Ovary (tissue), 7 donors: ENCODE measurements at regions not wholly inside any gene's neighbourhood (a gene's known extent, or its start where the extent isn't known, plus 50 kb on each side); places are given as distances from the start of the nearest gene placed in this dataset.
"Not testable (repeated sequence)": the region's sequence is repeated elsewhere in the genome, so short reads cannot be mapped to it uniquely, and the experiment has no call there.

Source experiments
- DNase-seq, 5 donors: peaks; one replicate each; pipeline ENCODE4 v3.0.0-alpha.2; 2019 to 2020
- H3K27ac ChIP-seq, 2 donors: fragments of 200-600 bp; one replicate each; pipeline versions ENCODE4 v1.5.1 to v1.8.0; 2019 to 2022
- H3K27me3 ChIP-seq: fragments of 200-600 bp; one replicate; pipeline ENCODE4 v1.8.0; 2022
- H3K36me3 ChIP-seq: fragments of 200-600 bp; sonication (generic); one replicate; pipeline ENCODE4 v1.5.1; 2019
- H3K4me1 ChIP-seq: one replicate; pipeline ENCODE4 v1.8.1; 2013; ENCODE audit warnings: mild to moderate bottlenecking, moderate library complexity; ENCODE audit not compliant: insufficient read depth
- H3K4me3 ChIP-seq: fragments of 200-600 bp; sonication (generic); one replicate; pipeline ENCODE4 v1.5.1; 2017
- H3K9me3 ChIP-seq, 2 donors: fragments of 200-600 bp in 1 of 2; sonication (generic) in 1 of 2; one replicate each; pipeline versions ENCODE4 v1.5.1 to v1.8.1; 2013 to 2019; ENCODE audit warnings: mild to moderate bottlenecking in 1 of 2, moderate library complexity in 1 of 2
- EP300 ChIP-seq: sonication (generic); formaldehyde crosslinking; IDR thresholded peaks from one replicate; pipeline ENCODE4 v1.6.1; 2017; ENCODE audit warnings: antibody characterized with exemption
- POLR2A ChIP-seq: fragments of 450-650 bp; IDR thresholded peaks from one replicate; pipeline ENCODE4 v1.6.1; 2017; ENCODE audit warnings: antibody characterized with exemption, mild to moderate bottlenecking, moderate library complexity
- WGBS, 3 donors: extraction: QIAGEN DNeasy Blood & Tissue Kit in 1 of 3; methylation state at CpG; one replicate each; pipeline versions ENCODE4 v1.1.5 to v1.1.7; 2013 to 2017; 5-methylcytosine and 5-hydroxymethylcytosine counted together
- intact Hi-C, 4 donors: fragments of 100-400 bp; cut with DNase I; formaldehyde crosslinking; loops; one replicate each; pipeline versions ENCODE4 v1.11.0 to v1.15.1; 2022 to 2023
- TF ChIP-seq, protein P1 (sequence below), 3 donors: fragments of 450-650 bp in 2 of 3; fragments of 200-600 bp in 1 of 3; IDR thresholded peaks; one replicate each; pipeline versions ENCODE4 v1.5.1 to v1.8.0; 2016 to 2022; ENCODE audit warnings: antibody characterized with exemption in 3 of 3, mild to moderate bottlenecking in 1 of 3
- donor health status: DM: no; HTN: no; CAD: no; lungs with moderate emphysema.
- donor health status: DM: no; HTN: no; CAD: no.
- donor health status: Bipolar disorder and iron deficiency.
- donor health status: DM: no; HTN: no; CAD: no.
- donor health status: DM: yes; HTN: yes; CAD: no.

DNA sequence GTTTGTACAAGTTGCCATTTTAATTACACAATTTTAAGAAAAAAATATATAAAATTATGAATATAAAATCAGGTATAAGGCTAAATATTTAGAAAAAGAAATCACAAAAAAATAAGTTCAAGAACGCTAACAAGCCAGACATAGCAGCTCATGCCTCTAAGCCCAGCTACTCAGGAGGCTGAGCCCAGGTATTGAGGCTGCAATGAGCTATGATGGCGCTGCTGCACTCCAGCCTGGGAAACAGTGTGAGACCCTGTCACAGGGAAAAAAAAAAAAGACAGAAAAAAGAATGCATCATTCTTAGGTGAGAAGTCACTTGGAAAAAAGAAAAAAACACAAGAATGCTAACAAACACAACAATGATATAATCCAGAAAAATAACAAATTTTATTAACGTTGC is 112.3 kb upstream of the PRDX6 start:
- no peaks in the 10 kb centered on the region for H3K4me1 ChIP-seq
- H3K36me3 ChIP-seq, result no peaks in the 10 kb centered on the region
- H3K4me3 ChIP-seq, result no peak overlapping the region
- H3K27me3 ChIP-seq, result no peaks in the 10 kb centered on the region
- no peak overlapping the region for H3K27ac ChIP-seq
- TF ChIP-seq POLR2A (no peak), EP300 (no peak)
- TF ChIP-seq, protein P1, sequence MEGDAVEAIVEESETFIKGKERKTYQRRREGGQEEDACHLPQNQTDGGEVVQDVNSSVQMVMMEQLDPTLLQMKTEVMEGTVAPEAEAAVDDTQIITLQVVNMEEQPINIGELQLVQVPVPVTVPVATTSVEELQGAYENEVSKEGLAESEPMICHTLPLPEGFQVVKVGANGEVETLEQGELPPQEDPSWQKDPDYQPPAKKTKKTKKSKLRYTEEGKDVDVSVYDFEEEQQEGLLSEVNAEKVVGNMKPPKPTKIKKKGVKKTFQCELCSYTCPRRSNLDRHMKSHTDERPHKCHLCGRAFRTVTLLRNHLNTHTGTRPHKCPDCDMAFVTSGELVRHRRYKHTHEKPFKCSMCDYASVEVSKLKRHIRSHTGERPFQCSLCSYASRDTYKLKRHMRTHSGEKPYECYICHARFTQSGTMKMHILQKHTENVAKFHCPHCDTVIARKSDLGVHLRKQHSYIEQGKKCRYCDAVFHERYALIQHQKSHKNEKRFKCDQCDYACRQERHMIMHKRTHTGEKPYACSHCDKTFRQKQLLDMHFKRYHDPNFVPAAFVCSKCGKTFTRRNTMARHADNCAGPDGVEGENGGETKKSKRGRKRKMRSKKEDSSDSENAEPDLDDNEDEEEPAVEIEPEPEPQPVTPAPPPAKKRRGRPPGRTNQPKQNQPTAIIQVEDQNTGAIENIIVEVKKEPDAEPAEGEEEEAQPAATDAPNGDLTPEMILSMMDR (IDR thresholded peaks at IDR 0.05), result no peak
- DNase-seq, result no peak
- 54 to 71% (median 56%) methylated on average over 3 of the region's 3 CpGs for WGBS, 3 donors
- intact Hi-C loops, result no loop called here
- H3K9me3 ChIP-seq, result no peaks in the 10 kb centered on the region

- no peaks in the 10 kb centered on the region for H3K27me3 ChIP-seq
- intact Hi-C loops, result no loop called here
Observed at GRCh38 chr1:173365341-173365740, 111.8 kb upstream of the PRDX6 start.

GRCh38 chr1:173367136-173367535 is 110.0 kb upstream of the PRDX6 start:
- TF ChIP-seq POLR2A, result no peak
- TF ChIP-seq, protein P1 (IDR thresholded peaks at IDR 0.05), result no peak
- no peak for TF ChIP-seq EP300
- intact Hi-C loops, result no loop called here
- H3K4me1 ChIP-seq, result no peaks in the 10 kb centered on the region
- H3K36me3 ChIP-seq, result no peaks in the 10 kb centered on the region
- no peak overlapping the region for H3K27ac ChIP-seq
- no peaks in the 10 kb centered on the region for H3K9me3 ChIP-seq
- WGBS, 3 donors, result 82 to 89% (median 85%) methylated on average over 6 of the region's 6 CpGs
- DNase-seq, result no peak
- no peak overlapping the region for H3K4me3 ChIP-seq
- no peaks in the 10 kb centered on the region for H3K27me3 ChIP-seq

More at GRCh38 chr1:173365341-173365740, 111.8 kb upstream of the PRDX6 start:
- no peak for DNase-seq
- no peaks in the 10 kb centered on the region for H3K36me3 ChIP-seq
- H3K27ac ChIP-seq, result no peak overlapping the region
- TF ChIP-seq EP300, result no peak
- TF ChIP-seq POLR2A, result no peak
- TF ChIP-seq, protein P1 (IDR thresholded peaks at IDR 0.05), result no peak
- 85 to 87% (median 86%) methylated on average over 1 of the region's 1 CpG for WGBS, 3 donors
- no peaks in the 10 kb centered on the region for H3K9me3 ChIP-seq
- H3K4me1 ChIP-seq, result no peaks in the 10 kb centered on the region
- H3K4me3 ChIP-seq, result no peak overlapping the region

GRCh38 chr1:173370586-173370985 is 106.5 kb upstream of the PRDX6 start:
- H3K36me3 ChIP-seq, H3K27ac ChIP-seq, H3K4me3 ChIP-seq, H3K4me1 ChIP-seq, DNase-seq, H3K27me3 ChIP-seq, H3K9me3 ChIP-seq, intact Hi-C loops: not testable (repeated sequence)
- 62 to 89% (median 89%) methylated on average over 3 of the region's 3 CpGs for whole genome bisulfite sequencing, 3 donors

GRCh38 chr1:173376065-173376464 is 101.1 kb upstream of the PRDX6 start:
- H3K27ac ChIP-seq, intact Hi-C loops: not testable (repeated sequence)
- WGBS, 3 donors, result 86 to 94% (median 89%) methylated on average over 1 of the region's 1 CpG

DNA sequence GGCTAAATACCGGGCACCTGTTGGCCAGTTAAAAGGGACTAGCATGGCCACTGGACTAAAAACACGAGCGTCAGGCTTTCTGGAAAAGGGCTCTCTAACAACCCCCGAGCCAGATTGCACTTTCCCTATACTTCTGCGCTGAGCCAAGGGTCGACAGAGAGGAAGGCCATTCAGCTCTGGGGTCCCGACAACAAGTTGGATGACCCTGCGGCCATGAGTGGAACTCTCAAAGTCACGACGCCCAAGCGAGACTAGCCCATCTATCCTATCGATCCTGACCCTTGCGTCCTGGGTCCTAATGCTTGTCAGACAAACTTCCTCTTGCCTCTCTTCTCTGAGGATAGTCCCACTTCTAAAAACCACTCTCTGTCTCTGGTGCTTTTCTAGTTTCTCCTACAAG is 99.9 kb upstream of the PRDX6 start:
- no peaks in the 10 kb centered on the region for H3K27me3 ChIP-seq
- intact Hi-C loops, result no loop called here
- H3K36me3 ChIP-seq, result no peaks in the 10 kb centered on the region
- no peak for DNase-seq
- H3K27ac ChIP-seq, result no peak overlapping the region
- TF ChIP-seq, protein P1 (IDR thresholded peaks at IDR 0.05), result no peak
- TF ChIP-seq EP300 (no peak), POLR2A (no peak)
- H3K9me3 ChIP-seq, result no peaks in the 10 kb centered on the region
- 92 to 94% (median 94%) methylated on average over 13 of the region's 13 CpGs for WGBS, 3 donors
- no peak overlapping the region for H3K4me3 ChIP-seq
- H3K4me1 ChIP-seq, result no peaks in the 10 kb centered on the region

More at GRCh38 chr1:173376065-173376464, 101.1 kb upstream of the PRDX6 start:
- not testable (repeated sequence) for DNase-seq, H3K9me3 ChIP-seq, H3K27me3 ChIP-seq, H3K4me1 ChIP-seq, H3K36me3 ChIP-seq, H3K4me3 ChIP-seq
